ENCODE measurements at regions not wholly inside any gene's neighbourhood (a gene's known extent, or its start where the extent isn't known, plus 50 kb on each side); places are given as distances from the start of the nearest gene placed in this dataset.

DNA sequence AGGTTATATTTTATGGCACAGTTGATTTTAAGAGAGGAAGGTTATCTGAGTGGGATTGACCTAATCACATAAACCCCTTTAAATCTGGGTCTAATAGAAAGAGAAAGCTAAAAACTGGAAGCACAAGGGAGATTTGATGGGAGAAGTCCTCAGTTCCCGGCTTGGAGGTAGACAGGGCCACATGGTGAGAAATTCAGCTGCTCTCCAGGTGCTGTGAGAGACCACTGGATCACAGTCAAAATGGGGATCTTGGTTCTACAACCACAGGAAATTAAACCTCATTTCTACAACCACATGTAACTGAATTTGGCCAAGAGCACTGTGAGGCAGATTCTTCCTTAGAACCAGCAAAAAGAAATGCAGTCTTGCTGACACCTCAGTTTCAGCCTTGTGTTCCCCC lies 2352.7 kb downstream of the MAT2B start:
- TF ChIP-seq CTCF (IDR thresholded peaks at IDR 0.05), result no peak
- no peak for TF ChIP-seq ZFX (IDR thresholded peaks at IDR 0.05; ENCODE audit: borderline replicate concordance)
